NCI-H2171 (cell line): ENCODE measurements at regions not wholly inside any gene's neighbourhood (a gene's known extent, or its start where the extent isn't known, plus 50 kb on each side); places are given as distances from the start of the nearest gene placed in this dataset.
"Not testable (repeated sequence)": the region's sequence is repeated elsewhere in the genome, so short reads cannot be mapped to it uniquely, and the experiment has no call there.

Experiments
- DNase-seq: peaks from one replicate; lab custom pipeline; 2025; lab: John Stamatoyannopoulos, UW

- DNase-seq: no peak
These were observed 801.5 kb upstream of the SPRY2 start for GRCh38 chr13:81142306-81142999.

GRCh38 chr13:81140675-81141074 lies 799.7 kb upstream of the SPRY2 start:
- no peak for DNase-seq

GRCh38 chr13:81139987-81140386 lies 799.1 kb upstream of the SPRY2 start:
- DNase-seq: no peak

- DNase-seq: no peak
These were observed 797.5 kb upstream of the SPRY2 start for GRCh38 chr13:81138353-81138980.

GRCh38 chr13:81133066-81133465 lies 792.1 kb upstream of the SPRY2 start:
- DNase-seq: no peak

- DNase-seq: no peak
These were observed 776.5 kb upstream of the SPRY2 start for GRCh38 chr13:81117416-81117815.

GRCh38 chr13:81116461-81117282 lies 775.7 kb upstream of the SPRY2 start:
- no peak for DNase-seq

- DNase-seq: no peak
These were observed 768.1 kb upstream of the SPRY2 start for GRCh38 chr13:81109026-81109425.

GRCh38 chr13:81106348-81106747 lies 765.4 kb upstream of the SPRY2 start:
- no peak for DNase-seq

GRCh38 chr13:81104035-81104715 lies 763.2 kb upstream of the SPRY2 start:
- DNase-seq: no peak

- not testable (repeated sequence) for DNase-seq
These were observed 761.1 kb upstream of the SPRY2 start for GRCh38 chr13:81102066-81102465.

- DNase-seq: no peak
These were observed 748.6 kb upstream of the SPRY2 start for GRCh38 chr13:81089371-81090157.

GRCh38 chr13:81080911-81081454 lies 740.1 kb upstream of the SPRY2 start:
- DNase-seq: no peak

- DNase-seq: no peak
These were observed 737.1 kb upstream of the SPRY2 start for GRCh38 chr13:81078048-81078447.

GRCh38 chr13:81069822-81070221 lies 728.9 kb upstream of the SPRY2 start:
- DNase-seq: not testable (repeated sequence)

- DNase-seq: no peak
These were observed 718.0 kb upstream of the SPRY2 start for GRCh38 chr13:81058916-81059290.

- no peak for DNase-seq
These were observed 717.4 kb upstream of the SPRY2 start for GRCh38 chr13:81058211-81058915.

GRCh38 chr13:81051873-81052272 lies 710.9 kb upstream of the SPRY2 start:
- DNase-seq: no peak

GRCh38 chr13:81048026-81048461 lies 707.1 kb upstream of the SPRY2 start:
- DNase-seq: no peak

- DNase-seq: no peak
These were observed 700.8 kb upstream of the SPRY2 start for GRCh38 chr13:81041761-81042160.

- no peak for DNase-seq
These were observed 691.1 kb upstream of the SPRY2 start for GRCh38 chr13:81031996-81032395.
